ENCODE measurements at regions not wholly inside any gene's neighbourhood (a gene's known extent, or its start where the extent isn't known, plus 50 kb on each side); places are given as distances from the start of the nearest gene placed in this dataset.

GRCh38 chr5:106648401-106648800, 1022.3 kb downstream of the EFNA5 start:
- TF ChIP-seq POLR2A (IDR thresholded peaks at IDR 0.05) (no peak), CTCF (IDR thresholded peaks at IDR 0.05) (no peak), POLR2AphosphoS5 (IDR thresholded peaks at IDR 0.05) (no peak), EP300 (IDR thresholded peaks at IDR 0.05) (no peak)

Measured in sigmoid colon (tissue), 4 donors.